K562 (cell line): ENCODE measurements at regions not wholly inside any gene's neighbourhood (a gene's known extent, or its start where the extent isn't known, plus 50 kb on each side); places are given as distances from the start of the nearest gene placed in this dataset.

ENCODE experiments used
- ATAC-seq: fragments of 200-7000 bp; cut with Tn5 transposase; 3 replicates; pipeline ENCODE4 v1.9.1; 2020; ENCODE audit warnings: moderate library complexity
- BruUV-seq: library from RNA; stranded (reverse); fragments of 400-500 nt; replicated peaks from 2 replicates; lab custom pipeline; 2021; lab: Mats Ljungman, UMichigan
- CTCF ChIA-PET: fragments of 300-600 bp; formaldehyde crosslinking; extraction: SDS; loops from one replicate; lab custom pipeline; 2021; ENCODE audit warnings: low intra/inter-chr PET ratio; lab: Yijun Ruan, JAX
- POLR2A ChIA-PET: fragments of 300-600, 350-650 bp; sonication (Branson Sonifier 250); formaldehyde crosslinking; extraction: SDS; loops from one replicate; lab custom pipeline; 2021; ENCODE audit warnings: antibody characterized with exemption, inconsistent platforms; lab: Yijun Ruan, JAX
- DNase-seq, 4 experiments: peaks; one replicate each; pipeline versions ENCODE4 v3.0.0 to v3.0.0-alpha.2; 2011 to 2018; ENCODE audit warnings: low spot score in 3 of 4, mixed read lengths in 3 of 4; ENCODE audit errors: extremely low read depth in 1 of 4
- FAIRE-seq: peaks from 2 replicates; lab custom pipeline; 2011; peaks lifted over from hg19 to GRCh38; lab: Jason Lieb, UNC
- H2AFZ ChIP-seq: 2 replicates; pipeline ENCODE4 v1.6.0; 2011; ENCODE audit warnings: low read depth, low read length, control low read depth, inconsistent platforms
- H3K27ac ChIP-seq: fragments of 200-600 bp; 3 replicates; pipeline ENCODE4 v1.8.0; 2011; ENCODE audit warnings: low read depth, mild to moderate bottlenecking, control low read depth, inconsistent platforms, low read length, moderate library complexity, mixed read lengths; ENCODE audit errors: extremely low read depth
- H3K27me3 ChIP-seq, 2 experiments: fragments of 300-600 bp in 1 of 2; 2 replicates in 1 of 2; 3 replicates in 1 of 2; pipeline versions ENCODE4 v1.6.0 to v1.8.0; 2011; ENCODE audit warnings: inconsistent platforms in 2 of 2, low read length in 2 of 2, mild to moderate bottlenecking in 1 of 2, mixed read lengths in 1 of 2, moderate library complexity in 1 of 2; ENCODE audit not compliant: control insufficient read depth in 2 of 2, insufficient read depth in 2 of 2
- H3K36me3 ChIP-seq: fragments of 300-600 bp; 3 replicates; pipeline ENCODE4 v1.8.0; 2011; ENCODE audit warnings: mild to moderate bottlenecking, low read length, inconsistent platforms; ENCODE audit not compliant: control insufficient read depth, insufficient read depth
- H3K4me1 ChIP-seq, 2 experiments: fragments of 200-600 bp in 1 of 2; replicated peaks in 1 of 2; 2 replicates in 1 of 2; 3 replicates in 1 of 2; pipeline versions ENCODE4 v1.5.1 to v1.8.0; 2011; ENCODE audit warnings: inconsistent platforms in 2 of 2, low read length in 2 of 2, mild to moderate bottlenecking in 1 of 2, mixed read lengths in 1 of 2, moderate library complexity in 1 of 2; ENCODE audit not compliant: control insufficient read depth in 2 of 2, insufficient read depth in 2 of 2
- H3K4me2 ChIP-seq: 2 replicates; pipeline ENCODE4 v1.6.1; 2011; ENCODE audit warnings: low read length, control low read depth, inconsistent platforms, mixed read lengths; ENCODE audit not compliant: insufficient read depth
- H3K4me3 ChIP-seq: fragments of 200-600 bp; sonication (generic), shearing (Covaris generic); 2 replicates; pipeline ENCODE4 v1.5.1; 2016; ENCODE audit warnings: control low read depth, inconsistent platforms
- H3K79me2 ChIP-seq: fragments of 200-600 bp; 3 replicates; pipeline ENCODE4 v1.8.0; 2011; ENCODE audit warnings: low read length, inconsistent platforms; ENCODE audit not compliant: control insufficient read depth, insufficient read depth
- H3K9ac ChIP-seq, 2 experiments: 2 replicates each; pipeline versions ENCODE4 v1.6.0 to v1.6.1; 2011; ENCODE audit warnings: low read depth in 2 of 2, low read length in 2 of 2, control low read depth in 1 of 2, inconsistent platforms in 1 of 2, mild to moderate bottlenecking in 1 of 2, mixed read lengths in 1 of 2; ENCODE audit not compliant: insufficient read depth in 1 of 2
- H3K9me1 ChIP-seq: one replicate; pipeline ENCODE4 v1.6.0; 2011; ENCODE audit warnings: inconsistent platforms, mild to moderate bottlenecking, low read length, moderate library complexity; ENCODE audit not compliant: control insufficient read depth, insufficient read depth
- H3K9me3 ChIP-seq: replicated peaks from 2 replicates; pipeline ENCODE4 v1.5.1; 2011; ENCODE audit warnings: low read depth, low read length, inconsistent platforms; ENCODE audit not compliant: control insufficient read depth, insufficient read depth
- H4K20me1 ChIP-seq: replicated peaks from 2 replicates; pipeline ENCODE4 v1.6.1; 2011; ENCODE audit warnings: low read length, inconsistent platforms, mixed read lengths; ENCODE audit not compliant: control insufficient read depth, insufficient read depth
- BRD4 ChIP-seq: fragments of 200-600 bp; sonication (generic); IDR thresholded peaks from 2 replicates; pipeline ENCODE4 v1.6.1; 2017; ENCODE audit warnings: inconsistent platforms
- CEBPG ChIP-seq, 3 experiments: fragments of 200-800 bp in 1 of 3; sonication (Bioruptor generic) in 1 of 3; sonication (generic) in 1 of 3; formaldehyde crosslinking in 1 of 3; IDR thresholded peaks in 2 of 3; conservative IDR thresholded peaks in 1 of 3; 2 replicates each; pipeline versions ENCODE4 v1.6.1 to v1.8.0; 2016 to 2022; ENCODE audit warnings: missing compliant biosample characterization in 2 of 3, missing genetic modification characterization in 2 of 3, mild to moderate bottlenecking in 1 of 3, missing genetic modification reagents in 1 of 3
- CTCFL ChIP-seq: IDR thresholded peaks from 2 replicates; pipeline ENCODE4 v1.6.1; 2011; ENCODE audit warnings: borderline replicate concordance, low read depth, mild to moderate bottlenecking, moderate library complexity, low read length; ENCODE audit not compliant: insufficient read depth, poor library complexity, severe bottlenecking
- ETV5 ChIP-seq: sonication (generic); formaldehyde crosslinking; IDR thresholded peaks from 2 replicates; pipeline ENCODE4 v1.4.0; 2020; ENCODE audit warnings: low read depth, mild to moderate bottlenecking, missing genetic modification reagents
- HNRNPUL1 ChIP-seq: fragments of 200-400 bp; formaldehyde crosslinking; IDR thresholded peaks from 2 replicates; pipeline ENCODE4 v1.6.1; 2017; ENCODE audit warnings: low read length
- L3MBTL2 ChIP-seq: fragments of 450-650 bp; IDR thresholded peaks from 2 replicates; pipeline ENCODE4 v1.6.1; 2016; ENCODE audit warnings: mild to moderate bottlenecking, moderate library complexity
- RBM14 ChIP-seq: fragments of 200-400 bp; formaldehyde crosslinking; IDR thresholded peaks from 2 replicates; pipeline ENCODE4 v1.6.1; 2018; ENCODE audit warnings: low read depth, mild to moderate bottlenecking, low read length, moderate library complexity, borderline replicate concordance; ENCODE audit not compliant: insufficient read depth
- SIX5 ChIP-seq, 2 experiments: IDR thresholded peaks; 2 replicates each; pipeline ENCODE4 v1.6.1; 2011; ENCODE audit warnings: low read length in 2 of 2, borderline replicate concordance in 1 of 2, low read depth in 1 of 2, mild to moderate bottlenecking in 1 of 2, moderate library complexity in 1 of 2; ENCODE audit not compliant: insufficient read depth in 1 of 2
- SPI1 ChIP-seq: IDR thresholded peaks from 2 replicates; pipeline ENCODE4 v1.6.1; 2011; ENCODE audit warnings: low read depth, low read length, control low read depth, borderline replicate concordance
- USF1 ChIP-seq: sonication (generic); formaldehyde crosslinking; IDR thresholded peaks from 2 replicates; pipeline ENCODE4 v1.9.0; 2022; ENCODE audit warnings: mild to moderate bottlenecking, missing genetic modification reagents
- ZNF23 ChIP-seq: fragments of 250-450 bp; sonication (Bioruptor Pico); IDR thresholded peaks from 2 replicates; pipeline ENCODE4 v1.4.0; 2020; ENCODE audit warnings: mild to moderate bottlenecking
- ZNF449 ChIP-seq: fragments of 250-450 bp; sonication (Bioruptor Pico); IDR thresholded peaks from 2 replicates; pipeline ENCODE4 v1.8.0; 2022; ENCODE audit warnings: moderate library complexity, mild to moderate bottlenecking, inconsistent platforms
- WGBS: fragments of 100-300 bp; shearing (Covaris generic); methylation state at CpG from one replicate; pipeline ENCODE4 v1.1.6; 2016; ENCODE audit warnings: low coverage, mixed read lengths; ENCODE audit not compliant: insufficient coverage; ENCODE audit errors: missing lambda C conversion rate; 5-methylcytosine and 5-hydroxymethylcytosine counted together
- in situ Hi-C: fragments of 300-500 bp; cut with MboI; formaldehyde crosslinking; loops from 4 replicates; pipeline ENCODE4 v1.15.0; 2018; ENCODE audit warnings: inconsistent platforms, mixed read lengths
- intact Hi-C: fragments of 100-400 bp; cut with micrococcal nuclease; formaldehyde crosslinking; loops from 2 replicates; pipeline ENCODE4 v1.14.2; 2022

GRCh38 chr5:165940541-165940940 lies 2350.9 kb upstream of the WWC1 start:
- no peak overlapping the region for H3K4me3 ChIP-seq
- in situ Hi-C loops: no loop called here
- H3K9me1 ChIP-seq: no peaks in the 10 kb centered on the region
- ChIA-PET POLR2A (no interaction called here), CTCF (no interaction called here)
- 2% methylated on average over 4 of the region's 4 CpGs for WGBS
- no peaks in the 10 kb centered on the region for H4K20me1 ChIP-seq
- H3K9me3 ChIP-seq: no peaks in the 10 kb centered on the region
- H3K79me2 ChIP-seq: no peaks in the 10 kb centered on the region
- H3K27me3 ChIP-seq: no peaks in the 10 kb centered on the region
- TF ChIP-seq ZNF23 (CRISPR knock-in tag): no peak
- no peak for DNase-seq
- FAIRE-seq: no peak
- no peak overlapping the region for H3K9ac ChIP-seq
- H3K36me3 ChIP-seq: no peaks in the 10 kb centered on the region
- no TSS peak for BruUV-seq
- H3K4me2 ChIP-seq: no peak overlapping the region
- H3K27ac ChIP-seq: no peak overlapping the region
- no peak for ATAC-seq
- H2AFZ ChIP-seq: no peak overlapping the region
- intact Hi-C loops: no loop called here
- H3K4me1 ChIP-seq: no peaks in the 10 kb centered on the region

DNA sequence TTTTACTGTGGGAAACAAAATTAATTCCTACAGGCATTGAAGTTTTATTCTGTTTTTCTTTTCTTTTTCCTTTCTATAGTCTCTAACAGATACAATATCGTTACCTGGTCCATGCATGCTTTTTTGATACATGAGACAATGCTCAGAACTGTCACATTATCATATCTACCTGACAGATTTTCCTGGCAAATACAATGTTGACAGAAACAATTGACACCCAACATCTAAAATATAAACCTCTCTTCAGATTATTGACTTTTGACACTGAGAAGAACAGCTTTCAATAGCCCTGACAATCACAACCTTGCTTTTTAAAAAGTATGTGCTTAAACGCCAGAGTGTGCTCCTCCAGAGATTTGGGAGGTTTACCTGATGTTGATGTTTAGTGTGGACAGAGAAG lies 2334.6 kb upstream of the WWC1 start:
- FAIRE-seq (no peak), ATAC-seq (no peak), DNase-seq (no peak)
- Histone ChIP-seq H3K9me3 (no peaks in the 10 kb centered on the region), H3K4me3 (no peak overlapping the region), H3K9me1 (no peaks in the 10 kb centered on the region), H3K4me2 (no peak overlapping the region), H2AFZ (no peak overlapping the region), H3K9ac (no peak overlapping the region), H3K79me2 (no peaks in the 10 kb centered on the region), H3K27me3 (no peaks in the 10 kb centered on the region), H4K20me1 (no peaks in the 10 kb centered on the region), H3K27ac (no peak overlapping the region), H3K4me1 (no peaks in the 10 kb centered on the region), H3K36me3 (no peaks in the 10 kb centered on the region)
- in situ Hi-C loops: no loop called here
- 0% methylated on average over 2 of the region's 2 CpGs for WGBS
- ChIA-PET POLR2A (no interaction called here), CTCF (no interaction called here)
- BruUV-seq: no TSS peak
- intact Hi-C loops: no loop called here
- TF ChIP-seq SPI1 (no peak), CTCFL (no peak), BRD4 (no peak), USF1 (CRISPR knock-in tag) (no peak), CEBPG (CRISPR knock-in tag; IDR thresholded peaks at IDR 0.05) (no peak), CEBPG (tag; conservative IDR thresholded peaks at IDR 0.05 in 1 of 2, IDR thresholded peaks at IDR 0.05 in 1 of 2) (no peak), ETV5 (no peak), HNRNPUL1 (no peak), ZNF449 (CRISPR knock-in tag) (no peak), RBM14 (no peak), L3MBTL2 (no peak), SIX5 (IDR thresholded peaks at IDR 0.05; ENCODE audit: borderline replicate concordance in 1 of 2, insufficient read depth in 1 of 2, low read depth in 1 of 2, low read length in 2 of 2) (no peak)
